Ureter (tissue), 1 donor: ENCODE measurements at regions not wholly inside any gene's neighbourhood (a gene's known extent, or its start where the extent isn't known, plus 50 kb on each side); places are given as distances from the start of the nearest gene placed in this dataset.
"Not testable (repeated sequence)": the region's sequence is repeated elsewhere in the genome, so short reads cannot be mapped to it uniquely, and the experiment has no call there.

ENCODE experiments used
- DNase-seq: peaks from one replicate; pipeline ENCODE4 v3.0.0-alpha.2; 2020; ENCODE audit warnings: low spot score
- donor health status: DM: yes; HTN: yes; CAD: no.

DNA sequence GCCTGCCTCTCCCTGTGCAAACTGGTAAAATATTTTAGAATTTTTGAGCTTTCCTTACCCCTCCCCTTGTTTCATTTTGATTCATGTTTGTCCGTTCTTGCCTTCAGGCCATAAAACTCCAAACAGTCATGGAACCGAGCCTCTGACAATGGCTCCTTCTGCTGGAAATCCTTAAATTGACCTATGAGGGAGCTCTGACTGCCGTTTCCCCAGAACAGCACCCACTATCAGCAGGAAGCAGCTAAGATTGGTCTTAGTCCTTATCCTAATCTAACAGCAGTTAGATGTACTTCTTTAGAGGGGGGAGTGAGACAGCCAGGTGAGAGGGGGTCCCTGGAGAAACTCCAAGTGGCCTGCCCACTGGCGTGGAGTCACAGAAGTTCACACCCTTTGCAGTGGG is 106.7 kb downstream of the FAM174A start:
- no peak for DNase-seq

DNA sequence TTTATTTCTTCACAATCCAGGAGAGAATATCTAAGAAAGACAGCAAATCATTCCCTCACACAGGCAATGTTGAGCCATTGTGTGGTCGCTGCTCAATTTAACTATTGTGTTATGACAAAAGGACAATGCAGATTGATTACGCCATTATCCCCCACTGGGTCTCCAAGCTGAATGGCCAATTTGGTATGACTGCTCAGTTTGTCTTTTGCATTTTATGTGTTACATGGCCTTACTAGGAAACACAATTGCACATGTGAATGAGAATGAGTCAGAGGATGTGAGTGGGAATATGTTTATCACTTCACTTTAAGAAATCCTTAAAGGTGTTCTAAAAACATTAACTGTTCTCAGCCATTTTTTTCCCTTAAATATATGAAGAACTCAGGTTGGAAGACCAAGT is 108.3 kb downstream of the FAM174A start:
- no peak for DNase-seq

DNA sequence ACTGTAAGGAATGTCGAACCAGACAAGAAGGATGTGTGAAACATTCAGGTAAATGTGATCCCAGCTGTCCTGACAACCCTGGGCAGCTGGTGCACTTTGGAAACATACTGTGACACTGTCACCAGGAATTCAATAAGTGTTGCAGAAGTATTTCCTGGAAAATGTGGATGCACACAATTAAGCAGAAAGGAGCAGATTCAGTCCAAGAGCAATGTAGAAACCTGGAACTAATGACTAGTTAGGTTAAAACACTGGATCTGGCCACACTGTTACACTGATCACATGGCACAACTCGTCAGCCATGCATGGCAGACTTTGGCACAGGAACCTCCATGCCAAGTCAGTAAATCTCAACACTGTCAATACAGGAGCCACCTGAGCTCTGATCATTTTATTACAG is 109.0 kb downstream of the FAM174A start:
- no peak for DNase-seq

DNA sequence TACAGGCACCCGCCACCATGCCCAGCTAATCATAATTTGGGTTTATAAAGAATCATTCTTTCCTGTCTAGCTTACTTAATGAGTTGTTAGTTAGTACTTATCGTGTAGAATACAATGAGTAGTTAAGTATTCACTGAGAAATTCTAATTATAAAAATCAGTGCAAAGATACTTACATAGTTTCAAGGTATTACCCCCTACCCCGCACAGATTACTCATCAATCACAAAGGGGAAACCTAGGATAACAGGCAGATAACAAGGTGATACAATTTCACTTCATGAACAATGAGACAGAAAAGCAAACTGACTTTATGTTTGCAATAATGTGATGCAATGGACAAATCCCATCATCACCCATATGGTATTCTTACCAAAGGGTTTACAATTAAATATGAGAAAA is 109.6 kb downstream of the FAM174A start:
- no peak for DNase-seq

DNA sequence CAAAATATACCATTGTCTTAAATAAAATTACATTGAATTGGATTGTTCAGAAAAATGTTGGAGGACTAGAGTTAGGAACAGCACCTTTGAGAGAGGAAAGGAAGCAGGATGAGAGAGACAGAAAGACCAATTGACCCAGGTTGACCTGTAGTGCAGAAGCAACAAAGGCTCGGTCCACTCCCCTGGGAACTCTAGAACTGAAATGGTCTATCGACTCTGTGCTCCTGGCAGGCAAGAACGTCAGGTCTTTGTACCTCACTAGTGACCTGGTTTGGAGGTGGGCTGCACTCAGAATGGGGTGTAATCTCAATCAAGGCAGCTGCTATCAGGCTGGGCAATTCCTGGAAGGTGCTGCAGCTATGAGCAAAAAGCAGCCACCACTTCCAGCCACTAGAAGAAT is 110.8 kb downstream of the FAM174A start:
- no peak for DNase-seq

GRCh38 chr5:100646691-100647090 is 111.5 kb downstream of the FAM174A start:
- DNase-seq, result no peak

DNA sequence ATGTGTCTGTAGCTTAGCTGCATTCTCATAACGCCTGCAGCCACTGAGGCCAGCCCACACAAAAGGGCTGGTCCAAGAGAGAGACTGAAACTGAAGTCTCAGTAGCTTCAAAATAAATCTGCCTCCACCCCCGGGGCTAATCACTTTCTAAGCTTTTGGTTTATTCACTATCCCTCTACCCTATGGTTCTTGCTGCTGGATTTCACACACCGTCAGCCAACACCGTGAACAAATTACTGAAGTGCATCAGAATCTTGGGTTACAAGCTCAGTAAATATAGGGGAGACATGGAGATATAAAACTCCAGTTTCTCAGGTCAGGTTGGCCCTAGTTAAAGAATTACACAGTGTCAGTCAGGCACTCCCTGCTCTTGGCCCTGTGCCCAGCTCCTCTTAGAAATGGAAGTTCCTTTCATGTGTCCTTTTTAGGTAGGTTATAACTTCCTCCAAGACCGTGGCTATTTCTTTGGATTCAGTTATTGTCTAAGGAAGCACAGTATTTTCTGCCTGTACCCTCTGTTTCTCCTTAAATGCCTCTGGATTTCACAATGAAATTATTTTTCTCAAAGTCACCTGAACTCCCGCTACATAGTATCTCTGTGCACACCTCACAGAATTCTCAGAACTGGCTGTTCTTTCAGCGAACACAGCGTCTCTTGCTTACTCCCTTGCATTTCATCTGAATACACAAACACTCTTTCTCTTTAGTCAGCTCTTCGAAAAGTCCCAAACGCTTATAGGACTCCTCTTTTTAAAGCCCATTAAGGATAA is 112.5 kb downstream of the FAM174A start:
- DNase-seq, result peak; percentile 69

DNA sequence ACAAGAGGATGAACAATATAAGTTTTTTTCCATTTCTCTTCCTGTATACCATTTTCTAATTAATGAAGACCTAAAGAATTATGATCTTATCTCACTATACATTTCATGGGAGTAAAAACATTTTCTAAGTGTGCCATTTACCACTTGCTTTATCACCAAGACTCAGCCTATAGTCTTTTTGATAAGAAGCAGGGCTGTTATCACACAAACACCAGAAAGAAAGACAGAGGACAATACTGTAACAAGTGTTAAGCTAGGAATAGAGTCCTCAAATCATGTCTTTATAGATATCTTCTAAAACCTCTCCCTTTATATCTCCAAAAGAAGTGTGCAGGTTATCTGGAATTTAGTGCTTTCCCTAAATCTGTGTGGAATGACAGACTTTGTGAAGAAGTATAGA is 119.7 kb downstream of the FAM174A start:
- DNase-seq, result no peak

- DNase-seq, result not testable (repeated sequence)
Observed at GRCh38 chr5:100656771-100657170, 121.6 kb downstream of the FAM174A start.

- no peak for DNase-seq
Observed at GRCh38 chr5:100659080-100659795, 124.1 kb downstream of the FAM174A start.

DNA sequence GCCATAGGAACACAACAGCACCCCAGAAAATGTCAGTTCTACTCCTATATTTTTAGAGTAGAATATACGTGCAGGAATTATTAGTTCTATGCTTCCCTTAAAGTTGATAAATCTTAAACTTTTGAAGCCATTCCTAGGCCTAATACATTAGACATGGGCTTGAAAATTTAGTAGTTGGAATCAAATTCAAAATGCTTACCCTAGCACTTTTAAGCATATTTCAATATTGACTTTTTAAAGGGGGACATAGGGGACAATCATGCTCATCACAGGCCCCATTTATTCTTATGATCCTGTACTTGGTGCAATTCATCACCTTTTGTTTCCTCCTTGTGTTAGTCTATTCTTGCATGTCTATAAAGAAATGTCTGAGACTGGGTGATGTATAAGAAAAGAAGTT is 129.0 kb downstream of the FAM174A start:
- no peak for DNase-seq

- no peak for DNase-seq
Observed at GRCh38 chr5:100667161-100667630, 132.0 kb downstream of the FAM174A start.

- no peak for DNase-seq
Observed at GRCh38 chr5:100668511-100668910, 133.3 kb downstream of the FAM174A start.

- no peak for DNase-seq
Observed at GRCh38 chr5:100676817-100677631, 141.8 kb downstream of the FAM174A start.

GRCh38 chr5:100682625-100683024 is 147.5 kb downstream of the FAM174A start:
- no peak for DNase-seq

GRCh38 chr5:100683881-100684280 is 148.7 kb downstream of the FAM174A start:
- DNase-seq, result no peak

GRCh38 chr5:100685122-100685521 is 149.9 kb downstream of the FAM174A start:
- DNase-seq, result not testable (repeated sequence)

DNA sequence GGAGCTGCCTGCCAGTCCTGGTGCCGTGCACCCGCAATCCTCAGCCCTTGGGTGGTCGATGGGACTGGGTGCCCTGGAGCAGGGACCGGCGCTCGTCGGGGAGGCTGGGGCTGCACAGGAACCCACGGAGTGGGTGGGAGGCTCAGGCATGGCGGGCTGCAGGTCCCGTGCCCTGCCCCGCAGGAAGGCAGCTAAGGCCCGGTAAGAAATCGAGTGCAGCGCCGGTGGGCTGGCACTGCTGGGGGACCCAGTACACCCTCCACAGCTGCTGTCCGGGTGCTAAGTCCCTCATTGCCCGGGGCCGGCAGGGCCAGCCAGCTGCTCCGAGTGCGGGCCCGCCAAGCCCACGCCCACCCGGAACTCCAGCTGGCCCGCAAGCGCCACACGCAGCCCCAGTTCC is 153.7 kb downstream of the FAM174A start:
- DNase-seq, result not testable (repeated sequence)

DNA sequence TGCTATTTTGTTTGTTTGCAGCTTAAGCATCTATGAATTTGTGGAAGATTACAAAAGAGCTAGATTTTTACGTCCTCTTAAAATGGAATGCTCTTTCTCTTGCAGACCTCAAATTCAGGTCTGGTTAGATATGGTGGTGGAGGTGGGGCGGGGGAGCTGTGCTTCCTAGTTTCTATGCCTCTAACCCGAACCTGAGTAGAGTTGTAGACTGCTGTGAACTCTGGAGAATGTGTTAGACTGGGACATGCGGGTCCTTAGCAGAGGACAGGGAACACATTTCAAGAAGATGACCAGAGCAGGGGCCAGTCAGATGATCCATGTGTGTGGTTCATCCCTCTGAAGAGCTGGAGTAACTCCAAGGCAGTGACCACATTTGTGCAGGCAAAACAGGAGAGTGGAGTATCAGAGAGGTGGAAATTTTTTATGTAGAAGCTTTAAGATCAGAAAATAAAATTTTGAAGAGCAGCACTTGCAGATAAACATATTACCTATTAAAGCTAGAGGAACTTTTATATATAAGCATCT is 154.9 kb downstream of the FAM174A start:
- DNase-seq, result no peak

GRCh38 chr5:100691085-100691484 is 155.9 kb downstream of the FAM174A start:
- no peak for DNase-seq

DNA sequence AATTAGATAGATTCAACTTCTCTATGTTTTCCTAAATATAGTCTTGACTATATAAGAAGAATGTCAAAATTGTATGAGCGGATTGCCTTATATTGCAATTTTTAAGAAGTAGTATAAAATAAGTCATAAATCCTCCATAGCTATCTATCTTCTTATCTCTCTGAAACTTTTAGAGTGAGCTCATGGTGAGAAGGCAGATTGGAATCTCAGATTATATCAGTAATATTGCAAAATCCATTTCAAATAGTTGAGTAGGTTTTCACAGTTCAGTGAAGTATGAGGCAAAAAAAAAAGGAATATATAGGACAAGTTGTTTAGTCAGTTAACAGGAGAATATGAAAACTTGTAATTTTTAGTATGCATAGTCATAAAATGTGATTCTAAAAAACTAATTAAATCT is 156.4 kb downstream of the FAM174A start:
- DNase-seq, result no peak

DNA sequence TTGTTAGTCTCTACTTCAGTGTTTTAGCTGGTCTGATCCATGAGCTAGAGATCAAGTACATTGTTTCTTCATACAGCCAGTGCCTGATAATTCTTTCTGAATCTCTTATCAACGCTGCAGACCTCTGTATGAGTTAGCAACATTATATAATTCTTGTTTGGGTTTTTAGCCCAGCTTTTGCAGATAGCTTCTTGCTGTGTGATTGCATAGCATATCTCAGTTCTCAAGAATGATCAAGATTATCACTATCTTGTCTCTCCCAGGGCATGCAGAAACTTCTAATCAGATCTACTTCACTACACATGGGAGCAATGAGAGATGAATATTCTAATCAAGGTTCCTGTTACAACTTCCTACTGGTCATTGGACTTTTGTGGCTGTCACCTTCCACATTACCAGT is 158.3 kb downstream of the FAM174A start:
- no peak for DNase-seq
